GM12878 (cell line): ENCODE measurements at regions not wholly inside any gene's neighbourhood (a gene's known extent, or its start where the extent isn't known, plus 50 kb on each side); places are given as distances from the start of the nearest gene placed in this dataset.

Source experiments
- ATAC-seq: fragments of 200-7000 bp; cut with Tn5 transposase; 3 replicates; pipeline ENCODE4 v1.9.1; 2020; ENCODE audit warnings: mild to moderate bottlenecking, moderate library complexity
- BruUV-seq: library from RNA; stranded (reverse); fragments of 400-500 nt; replicated peaks from 2 replicates; lab custom pipeline; 2021; lab: Mats Ljungman, UMichigan
- CTCF ChIA-PET: fragments of 300-600 bp; sonication (Branson Sonifier 250); formaldehyde crosslinking; extraction: SDS; loops from one replicate; lab custom pipeline; 2021; ENCODE audit warnings: inconsistent platforms; lab: Yijun Ruan, JAX
- POLR2A ChIA-PET: fragments of 350-600 bp; formaldehyde crosslinking; extraction: SDS; loops from one replicate; lab custom pipeline; 2021; ENCODE audit warnings: inconsistent platforms; lab: Charles Lee
- RAD21 ChIA-PET: fragments of 300-600 bp; sonication (Branson Sonifier 250); formaldehyde crosslinking; loops from one replicate; lab custom pipeline; 2023; ENCODE audit warnings: antibody characterized with exemption; ENCODE audit not compliant: unreplicated experiment; lab: Charles Lee
- SMC1A ChIA-PET: fragments of 300-600 bp; sonication (Branson Sonifier 250); formaldehyde crosslinking; loops from one replicate; lab custom pipeline; 2023; ENCODE audit not compliant: unreplicated experiment, uncharacterized antibody; lab: Charles Lee
- DNase-seq: peaks from one replicate; pipeline ENCODE4 v3.0.0-alpha.2; 2011; ENCODE audit warnings: low read depth, low spot score
- FAIRE-seq: peaks from 3 replicates; lab custom pipeline; 2011; peaks lifted over from hg19 to GRCh38; lab: Jason Lieb, UNC
- H2AFZ ChIP-seq: 2 replicates; pipeline ENCODE4 v1.6.0; 2011; ENCODE audit warnings: low read depth, low read length, control low read depth; ENCODE audit not compliant: control insufficient read depth
- H3K27ac ChIP-seq: 2 replicates; pipeline ENCODE4 v1.5.1; 2011; ENCODE audit warnings: control low read depth; ENCODE audit not compliant: control insufficient read depth, insufficient read depth
- H3K27me3 ChIP-seq, 2 experiments: replicated peaks in 1 of 2; 2 replicates each; pipeline versions ENCODE4 v1.6.0 to v1.6.1; 2011; ENCODE audit warnings: low read length in 1 of 2; ENCODE audit not compliant: control insufficient read depth in 2 of 2, insufficient read depth in 2 of 2
- H3K36me3 ChIP-seq, 2 experiments: 2 replicates each; pipeline ENCODE4 v1.5.1; 2011; ENCODE audit warnings: low read length in 1 of 2; ENCODE audit not compliant: control insufficient read depth in 2 of 2, insufficient read depth in 2 of 2
- H3K4me1 ChIP-seq: 2 replicates; pipeline ENCODE4 v1.6.1; 2011; ENCODE audit warnings: mild to moderate bottlenecking, low read length, moderate library complexity, mixed read lengths; ENCODE audit not compliant: control insufficient read depth, insufficient read depth
- H3K4me2 ChIP-seq: 2 replicates; pipeline ENCODE4 v1.6.0; 2011; ENCODE audit warnings: control low read depth; ENCODE audit not compliant: control insufficient read depth, insufficient read depth
- H3K4me3 ChIP-seq: fragments of 200-600 bp; sonication (generic); 2 replicates; pipeline ENCODE4 v1.5.1; 2016
- H3K79me2 ChIP-seq: 2 replicates; pipeline ENCODE4 v1.6.0; 2011; ENCODE audit warnings: low read length; ENCODE audit not compliant: control insufficient read depth, insufficient read depth
- H3K9ac ChIP-seq: 2 replicates; pipeline ENCODE4 v1.8.0; 2011; ENCODE audit warnings: low read length, control low read depth, mixed read lengths; ENCODE audit not compliant: control insufficient read depth, insufficient read depth
- H3K9me3 ChIP-seq: replicated peaks from 3 replicates; pipeline ENCODE4 v1.5.1; 2011; ENCODE audit warnings: mild to moderate bottlenecking, low read length; ENCODE audit not compliant: control insufficient read depth, insufficient read depth
- H4K20me1 ChIP-seq: 2 replicates; pipeline ENCODE4 v1.6.0; 2011; ENCODE audit not compliant: control insufficient read depth, insufficient read depth
- BCLAF1 ChIP-seq: fragments of 450-650 bp; IDR thresholded peaks from 2 replicates; pipeline ENCODE4 v1.6.1; 2017; ENCODE audit warnings: antibody characterized with exemption, mild to moderate bottlenecking, moderate library complexity
- CBFB ChIP-seq: IDR thresholded peaks from 2 replicates; pipeline ENCODE4 v1.6.1; 2016; ENCODE audit warnings: antibody characterized with exemption, low read depth
- HDAC2 ChIP-seq: fragments of 200-600 bp; sonication (generic); IDR thresholded peaks from 2 replicates; pipeline ENCODE4 v1.6.1; 2017
- IKZF1 ChIP-seq: fragments of 450-650 bp; conservative IDR thresholded peaks from 2 replicates; pipeline ENCODE4 v1.6.1; 2017; ENCODE audit warnings: antibody characterized with exemption, mild to moderate bottlenecking
- NFXL1 ChIP-seq: fragments of 450-650 bp; IDR thresholded peaks from 2 replicates; pipeline ENCODE4 v1.6.1; 2017; ENCODE audit warnings: antibody characterized with exemption, mild to moderate bottlenecking, borderline replicate concordance
- PAX5 ChIP-seq: IDR thresholded peaks from 2 replicates; pipeline ENCODE4 v1.6.1; 2011; ENCODE audit warnings: low read depth, low read length, borderline replicate concordance
- PML ChIP-seq: IDR thresholded peaks from 2 replicates; pipeline ENCODE4 v1.6.1; 2012; ENCODE audit warnings: low read length, inconsistent platforms
- POLR2A ChIP-seq: IDR thresholded peaks from 2 replicates; pipeline ENCODE4 v1.6.1; 2011; ENCODE audit warnings: low read depth, mild to moderate bottlenecking, low read length
- POLR2AphosphoS2 ChIP-seq: IDR thresholded peaks from 2 replicates; pipeline ENCODE4 v1.6.1; 2011; ENCODE audit warnings: low read depth, mild to moderate bottlenecking, low read length, improper control_type of control experiment, moderate library complexity
- RAD21 ChIP-seq: IDR thresholded peaks from 2 replicates; pipeline ENCODE4 v1.6.1; 2011; ENCODE audit warnings: mild to moderate bottlenecking, low read depth, low read length, moderate library complexity; ENCODE audit not compliant: insufficient read depth
- RBBP5 ChIP-seq: fragments of 200-600 bp; sonication (generic); conservative IDR thresholded peaks from 2 replicates; pipeline ENCODE4 v1.6.1; 2016
- SUZ12 ChIP-seq: fragments of 200-600 bp; sonication (generic); IDR thresholded peaks from one replicate; pipeline ENCODE4 v1.6.1; 2018; ENCODE audit warnings: antibody characterized with exemption, mild to moderate bottlenecking; ENCODE audit not compliant: unreplicated experiment
- TBL1XR1 ChIP-seq: IDR thresholded peaks from 2 replicates; pipeline ENCODE4 v1.6.1; 2012; ENCODE audit warnings: low read depth, low read length, improper control_type of control experiment
- WGBS: methylation state at CpG from one replicate; pipeline ENCODE4 v1.1.6; 2016; ENCODE audit warnings: low lambda C conversion rate; ENCODE audit not compliant: insufficient replicate concordance, insufficient coverage; ENCODE audit errors: missing lambda C conversion rate; 5-methylcytosine and 5-hydroxymethylcytosine counted together
- in situ Hi-C: fragments of 300-500 bp; cut with MboI; formaldehyde crosslinking; loops from 9 replicates; pipeline ENCODE4 v1.14.3; 2018; ENCODE audit warnings: mixed read lengths
- intact Hi-C: fragments of 100-400 bp; cut with micrococcal nuclease; formaldehyde crosslinking; loops from one replicate; pipeline ENCODE4 v1.14.2; 2022; ENCODE audit not compliant: unreplicated experiment
- TF ChIP-seq, protein P1 (sequence below): fragments of 450-650 bp; IDR thresholded peaks from 2 replicates; pipeline ENCODE4 v1.6.1; 2018; ENCODE audit warnings: mild to moderate bottlenecking, low read depth, moderate library complexity; ENCODE audit not compliant: partially characterized antibody

GRCh38 chr1:239840336-239840735 lies 251.3 kb upstream of the FMN2 start (continued):
- TF ChIP-seq TBL1XR1 (no peak), POLR2AphosphoS2 (no peak), RBBP5 (no peak), HDAC2 (no peak), SUZ12 (no peak)
- TF ChIP-seq, protein P1, sequence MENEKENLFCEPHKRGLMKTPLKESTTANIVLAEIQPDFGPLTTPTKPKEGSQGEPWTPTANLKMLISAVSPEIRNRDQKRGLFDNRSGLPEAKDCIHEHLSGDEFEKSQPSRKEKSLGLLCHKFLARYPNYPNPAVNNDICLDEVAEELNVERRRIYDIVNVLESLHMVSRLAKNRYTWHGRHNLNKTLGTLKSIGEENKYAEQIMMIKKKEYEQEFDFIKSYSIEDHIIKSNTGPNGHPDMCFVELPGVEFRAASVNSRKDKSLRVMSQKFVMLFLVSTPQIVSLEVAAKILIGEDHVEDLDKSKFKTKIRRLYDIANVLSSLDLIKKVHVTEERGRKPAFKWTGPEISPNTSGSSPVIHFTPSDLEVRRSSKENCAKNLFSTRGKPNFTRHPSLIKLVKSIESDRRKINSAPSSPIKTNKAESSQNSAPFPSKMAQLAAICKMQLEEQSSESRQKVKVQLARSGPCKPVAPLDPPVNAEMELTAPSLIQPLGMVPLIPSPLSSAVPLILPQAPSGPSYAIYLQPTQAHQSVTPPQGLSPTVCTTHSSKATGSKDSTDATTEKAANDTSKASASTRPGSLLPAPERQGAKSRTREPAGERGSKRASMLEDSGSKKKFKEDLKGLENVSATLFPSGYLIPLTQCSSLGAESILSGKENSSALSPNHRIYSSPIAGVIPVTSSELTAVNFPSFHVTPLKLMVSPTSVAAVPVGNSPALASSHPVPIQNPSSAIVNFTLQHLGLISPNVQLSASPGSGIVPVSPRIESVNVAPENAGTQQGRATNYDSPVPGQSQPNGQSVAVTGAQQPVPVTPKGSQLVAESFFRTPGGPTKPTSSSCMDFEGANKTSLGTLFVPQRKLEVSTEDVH, result no peak

GRCh38 chr1:239840790-239841189 lies 250.9 kb upstream of the FMN2 start:
- Histone ChIP-seq H3K4me3 (no peak overlapping the region), H3K4me2 (no peak overlapping the region), H3K79me2 (no peaks in the 10 kb centered on the region), H3K27ac (no peak overlapping the region), H3K36me3 (no peaks in the 10 kb centered on the region), H3K27me3 (no peaks in the 10 kb centered on the region), H3K9ac (no peak overlapping the region), H3K4me1 (no peaks in the 10 kb centered on the region), H4K20me1 (no peaks in the 10 kb centered on the region), H3K9me3 (no peaks in the 10 kb centered on the region), H2AFZ (no peak overlapping the region)
- RAD21 ChIA-PET, result no interaction called here
- no TSS peak for BruUV-seq
- FAIRE-seq (no peak), ATAC-seq (no peak), DNase-seq (no peak)
- CTCF ChIA-PET, result no interaction called here
- intact Hi-C loops, result no loop called here
- no peak for TF ChIP-seq NFXL1
- TF ChIP-seq CBFB, result no peak
- no peak for TF ChIP-seq POLR2A
- no peak for TF ChIP-seq PML
- TF ChIP-seq RAD21, result no peak
- TF ChIP-seq BCLAF1, result no peak
- no peak for TF ChIP-seq PAX5
- no peak for TF ChIP-seq IKZF1
- POLR2A ChIA-PET, result no interaction called here
- SMC1A ChIA-PET, result no interaction called here
- in situ Hi-C loops, result no loop called here
- WGBS, result 54% methylated on average over 3 of the region's 3 CpGs
